HG02943 (cell line): ENCODE measurements at regions not wholly inside any gene's neighbourhood (a gene's known extent, or its start where the extent isn't known, plus 50 kb on each side); places are given as distances from the start of the nearest gene placed in this dataset.

Experiments used
- ATAC-seq: cut with Tn5 transposase; IDR thresholded peaks from one replicate; pipeline ENCODE4 v1.9.1; 2021; ENCODE audit warnings: mild to moderate bottlenecking, low read depth, moderate library complexity; ENCODE audit not compliant: unreplicated experiment

- no peak for ATAC-seq
These were observed 108.7 kb upstream of the RGMB start for GRCh38 chr5:98664736-98665135.

GRCh38 chr5:98679963-98680362 is 93.5 kb upstream of the RGMB start:
- ATAC-seq: no peak

- ATAC-seq: no peak
These were observed 83.5 kb upstream of the RGMB start for GRCh38 chr5:98690002-98690401.

GRCh38 chr5:98694902-98695301 is 78.6 kb upstream of the RGMB start:
- ATAC-seq: no peak

GRCh38 chr5:98698359-98698758 is 75.1 kb upstream of the RGMB start:
- ATAC-seq: no peak

- no peak for ATAC-seq
These were observed 72.7 kb upstream of the RGMB start for GRCh38 chr5:98700730-98701129.

GRCh38 chr5:98705841-98706240 is 67.6 kb upstream of the RGMB start:
- ATAC-seq: no peak

GRCh38 chr5:98709681-98710080 is 63.8 kb upstream of the RGMB start:
- no peak for ATAC-seq

GRCh38 chr5:98713027-98713426 is 60.4 kb upstream of the RGMB start:
- ATAC-seq: no peak

- ATAC-seq: no peak
These were observed 59.6 kb upstream of the RGMB start for GRCh38 chr5:98713856-98714255.

- no peak for ATAC-seq
These were observed 58.7 kb upstream of the RGMB start for GRCh38 chr5:98714710-98715288.

GRCh38 chr5:98721231-98721928 is 52.1 kb upstream of the RGMB start:
- no peak for ATAC-seq

GRCh38 chr5:98722188-98722587 is 51.3 kb upstream of the RGMB start:
- no peak for ATAC-seq

- ATAC-seq: no peak
These were observed 50.4 kb upstream of the RGMB start for GRCh38 chr5:98723061-98723460.
